HG02678 (cell line): ENCODE measurements at regions not wholly inside any gene's neighbourhood (a gene's known extent, or its start where the extent isn't known, plus 50 kb on each side); places are given as distances from the start of the nearest gene placed in this dataset.
"Not testable (repeated sequence)": the region's sequence is repeated elsewhere in the genome, so short reads cannot be mapped to it uniquely, and the experiment has no call there.

Experiments
- ATAC-seq: cut with Tn5 transposase; IDR thresholded peaks from one replicate; pipeline ENCODE4 v1.9.1; 2021; ENCODE audit warnings: mild to moderate bottlenecking, moderate library complexity; ENCODE audit not compliant: unreplicated experiment

DNA sequence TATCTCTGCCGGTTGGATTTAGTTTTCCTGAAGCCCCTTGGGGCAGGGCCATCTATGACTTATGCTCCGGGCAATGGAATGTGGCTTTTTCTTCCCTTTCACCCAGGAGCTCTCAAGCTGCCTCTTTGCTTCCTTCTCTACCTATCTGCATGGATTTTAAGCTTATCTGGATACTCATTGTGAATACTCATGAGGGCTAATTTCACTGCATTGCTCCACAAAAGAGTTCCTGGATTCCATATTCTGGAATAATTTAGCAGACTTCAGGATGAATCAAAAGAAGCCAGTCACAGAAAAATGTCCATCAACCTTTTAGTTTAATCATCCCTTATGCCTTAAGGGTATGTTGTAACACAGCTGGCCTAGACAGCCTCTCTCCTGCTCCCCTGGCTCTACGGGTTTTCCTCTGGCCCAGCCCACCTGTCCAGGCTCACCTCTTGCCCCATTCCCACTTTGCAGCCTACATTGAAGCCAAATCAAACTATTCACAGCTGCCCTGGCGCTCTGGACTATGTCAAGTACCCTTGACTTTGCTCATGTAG is 122.8 kb upstream of the RMDN2 start:
- ATAC-seq = no peak

DNA sequence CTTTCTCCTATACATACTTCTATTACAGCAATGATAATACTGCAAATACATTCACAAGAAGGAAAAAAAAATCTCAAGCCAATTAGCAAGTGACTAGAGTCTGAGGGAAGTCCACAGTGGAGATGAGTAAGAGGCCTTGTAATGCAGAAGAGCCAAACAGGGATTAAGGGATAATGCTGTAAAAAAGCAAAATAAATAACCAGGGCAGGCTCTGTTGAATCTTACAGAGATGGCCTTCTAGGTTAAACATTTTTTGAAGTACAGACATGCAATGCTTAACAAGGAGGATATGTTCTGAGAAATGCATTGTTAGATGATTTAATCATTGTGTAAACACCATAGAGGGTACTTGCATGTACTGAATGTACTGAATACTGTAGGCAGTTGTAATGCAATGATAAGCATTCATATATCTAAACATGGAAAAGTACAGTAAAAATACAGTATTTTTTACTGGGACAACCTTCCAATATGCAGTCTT is 122.1 kb upstream of the RMDN2 start:
- ATAC-seq = no peak

GRCh38 chr2:37806004-37806403 is 119.1 kb upstream of the RMDN2 start:
- ATAC-seq = not testable (repeated sequence)

DNA sequence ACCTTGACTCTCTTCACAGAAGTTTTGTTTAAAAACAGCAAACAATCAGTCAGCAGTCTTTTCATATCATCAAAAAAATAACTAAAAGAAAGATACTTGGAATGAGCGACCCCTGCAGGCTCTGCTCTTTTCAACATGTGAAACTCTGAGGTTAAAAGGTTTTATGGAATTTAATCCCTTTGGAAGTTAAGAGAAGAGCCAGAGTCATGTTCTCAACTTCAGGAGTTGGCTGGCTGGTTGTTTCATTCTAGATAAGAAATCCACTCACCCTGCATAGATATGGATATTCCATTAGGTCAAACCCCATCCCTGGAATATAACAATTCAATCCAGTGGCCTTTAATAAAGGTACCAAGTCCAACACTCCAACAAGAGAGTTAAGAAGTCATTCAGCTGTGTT is 115.6 kb upstream of the RMDN2 start:
- ATAC-seq = no peak

GRCh38 chr2:37809931-37810570 is 115.0 kb upstream of the RMDN2 start:
- ATAC-seq = no peak

DNA sequence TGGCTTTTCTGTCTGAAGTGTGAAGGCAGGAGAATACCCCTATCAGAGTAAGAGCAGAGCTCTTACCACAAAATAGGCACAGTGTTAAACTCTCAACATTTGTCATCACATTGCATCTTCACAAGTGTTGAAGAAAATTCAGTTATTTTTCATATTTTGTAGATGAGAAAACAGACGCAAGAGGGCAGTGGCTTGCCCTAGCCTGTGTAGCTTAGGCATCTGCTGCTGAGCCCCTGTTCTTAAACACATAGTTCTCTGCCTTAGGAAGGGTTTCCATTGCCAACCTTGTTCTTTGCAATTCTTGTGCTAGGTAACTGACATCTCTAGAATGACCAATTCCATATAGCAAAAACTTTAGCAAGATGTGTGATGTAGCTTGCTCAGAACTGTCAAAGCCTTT is 112.7 kb upstream of the RMDN2 start:
- ATAC-seq = no peak

DNA sequence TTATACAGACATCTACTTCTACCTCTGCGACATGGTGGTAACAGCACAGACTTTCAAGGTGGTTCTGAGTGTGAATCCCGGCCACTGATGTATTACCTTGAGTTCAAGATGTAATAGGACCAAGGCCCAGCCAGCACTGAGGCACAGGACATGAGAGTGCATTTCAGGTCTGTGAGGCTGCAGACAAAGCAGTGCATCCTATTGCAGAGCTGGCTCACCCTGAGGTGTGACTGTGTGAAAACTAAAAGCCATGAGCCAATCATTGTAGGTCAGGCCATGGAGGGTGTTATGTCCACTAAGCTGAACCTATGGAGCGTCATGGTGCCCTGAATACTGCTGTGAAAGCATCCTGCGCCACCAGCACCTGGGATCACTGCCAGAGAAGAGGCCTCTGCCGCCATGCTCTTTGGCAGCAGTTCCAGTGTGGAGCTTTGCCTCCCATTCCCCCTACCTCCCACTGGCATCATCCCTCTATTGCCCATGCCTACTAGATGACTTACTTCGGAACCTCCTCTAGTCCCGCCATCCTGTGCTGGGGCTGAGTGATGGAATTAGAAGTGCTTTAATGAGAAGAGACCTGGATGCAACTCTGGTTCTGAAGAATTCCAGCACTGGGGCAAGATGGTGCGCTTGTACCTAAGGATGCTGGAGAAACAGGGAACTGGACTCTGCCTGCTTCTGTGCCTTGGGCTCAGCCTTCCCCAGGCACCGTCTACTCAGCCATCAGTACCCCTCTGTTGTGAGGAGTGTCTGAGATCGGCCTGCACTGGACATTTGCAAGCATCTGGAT is 112.0 kb upstream of the RMDN2 start:
- no peak for ATAC-seq

DNA sequence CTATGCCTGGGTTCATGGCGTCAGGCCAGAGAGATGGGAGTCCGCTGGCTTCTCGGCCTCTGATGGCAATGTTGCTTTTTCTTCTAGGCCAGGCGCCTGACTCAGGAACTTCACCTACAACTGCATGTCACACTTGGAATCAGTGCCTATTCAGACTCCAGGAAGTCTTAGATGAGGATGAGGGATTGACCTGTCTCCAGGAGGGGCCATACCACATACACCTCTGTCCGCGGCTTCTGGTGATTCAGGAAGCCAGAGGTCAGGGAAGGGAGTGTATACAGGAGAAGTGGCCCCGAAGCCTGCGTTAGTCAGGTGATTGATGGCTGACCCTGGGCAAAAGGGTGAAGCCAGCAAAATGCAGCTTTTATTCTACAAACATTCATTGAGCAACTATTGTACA is 109.1 kb upstream of the RMDN2 start:
- ATAC-seq = no peak

DNA sequence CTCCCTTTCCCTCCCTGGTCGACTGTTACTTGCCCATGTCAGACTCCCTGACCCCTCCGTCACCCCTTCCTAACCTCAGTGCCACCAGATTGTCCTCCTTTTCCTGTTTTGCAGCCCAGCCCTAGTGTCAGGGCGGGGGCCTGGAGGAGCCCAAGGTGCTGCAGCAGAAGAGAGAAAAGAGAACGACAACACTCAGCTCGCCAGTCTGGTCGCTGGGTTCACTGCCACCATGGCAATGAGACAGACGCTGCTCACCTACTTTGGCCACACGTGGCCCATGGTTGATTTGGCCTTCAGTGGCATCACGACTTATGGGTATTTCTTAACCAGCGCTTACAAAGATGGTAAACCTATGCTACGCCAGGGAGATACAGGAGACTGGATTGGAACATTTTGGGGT is 108.4 kb upstream of the RMDN2 start:
- ATAC-seq = no peak

- no peak for ATAC-seq
Measured at GRCh38 chr2:37819186-37819585, 105.9 kb upstream of the RMDN2 start.

DNA sequence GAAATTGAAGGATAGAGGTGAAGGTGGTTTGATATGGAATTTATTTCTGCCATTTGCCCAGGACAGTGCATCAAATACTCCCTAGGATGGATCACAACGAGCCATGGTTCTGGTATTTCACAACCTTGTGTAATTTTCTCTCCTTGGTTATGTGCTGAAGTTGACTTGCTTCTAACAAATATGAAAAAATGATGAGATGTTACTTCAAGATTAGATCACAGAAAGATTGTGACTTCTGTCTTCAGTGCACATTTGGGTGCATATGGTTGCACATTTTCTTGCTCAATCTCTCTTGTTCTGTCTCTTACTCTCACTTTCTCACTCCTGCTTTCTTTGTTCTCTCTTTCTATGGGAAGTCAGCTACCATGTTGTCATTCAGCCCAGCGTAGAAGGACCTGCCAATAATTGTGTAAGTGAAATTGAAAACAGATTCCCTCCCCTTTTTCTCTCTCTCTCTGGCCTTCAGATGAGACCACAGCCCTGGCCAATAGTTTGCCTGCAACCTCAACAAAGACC is 104.6 kb upstream of the RMDN2 start:
- ATAC-seq = no peak

GRCh38 chr2:37825586-37825985 is 99.5 kb upstream of the RMDN2 start:
- no peak for ATAC-seq

GRCh38 chr2:37826611-37827010 is 98.5 kb upstream of the RMDN2 start:
- ATAC-seq = no peak

GRCh38 chr2:37827455-37827854 is 97.6 kb upstream of the RMDN2 start:
- no peak for ATAC-seq

- ATAC-seq = no peak
Measured at GRCh38 chr2:37827911-37828511, 97.1 kb upstream of the RMDN2 start.

GRCh38 chr2:37829202-37829601 is 95.9 kb upstream of the RMDN2 start:
- ATAC-seq = no peak

- ATAC-seq = no peak
Measured at GRCh38 chr2:37829616-37830395, 95.3 kb upstream of the RMDN2 start.

GRCh38 chr2:37830636-37831035 is 94.5 kb upstream of the RMDN2 start:
- ATAC-seq = no peak

- no peak for ATAC-seq
Measured at GRCh38 chr2:37831081-37831780, 93.9 kb upstream of the RMDN2 start.

- ATAC-seq = peak; percentile 69
Measured at GRCh38 chr2:37832590-37833197, 92.4 kb upstream of the RMDN2 start.
